Caki2 (cell line): ENCODE measurements at regions not wholly inside any gene's neighbourhood (a gene's known extent, or its start where the extent isn't known, plus 50 kb on each side); places are given as distances from the start of the nearest gene placed in this dataset.

Experiments
- DNase-seq: peaks from one replicate; pipeline ENCODE4 v3.0.0-alpha.2; 2015; ENCODE audit warnings: low read depth
- in situ Hi-C: cut with HindIII; loops from 2 replicates; pipeline ENCODE4 v1.10.0; 2016; ENCODE audit warnings: low sequenced_read_pairs, low pct_unique_long_range_greater_than_20kb, mixed read lengths

- in situ Hi-C loops: no loop called here
Observed at GRCh38 chr2:150109912-150110311, 377.6 kb downstream of the RND3 start.

GRCh38 chr2:150109028-150109427 is 378.4 kb downstream of the RND3 start:
- no peak for DNase-seq
- in situ Hi-C loops: no loop called here

More at GRCh38 chr2:150109912-150110311, 377.6 kb downstream of the RND3 start:
- no peak for DNase-seq

GRCh38 chr2:150107816-150108215 is 379.7 kb downstream of the RND3 start:
- in situ Hi-C loops: no loop called here
- DNase-seq: no peak

- DNase-seq: no peak
- in situ Hi-C loops: no loop called here
Observed at GRCh38 chr2:150107170-150107569, 380.3 kb downstream of the RND3 start.

- no peak for DNase-seq
- in situ Hi-C loops: no loop called here
Observed at GRCh38 chr2:150101947-150102346, 385.5 kb downstream of the RND3 start.

GRCh38 chr2:150100834-150101233 is 386.6 kb downstream of the RND3 start:
- in situ Hi-C loops: no loop called here
- no peak for DNase-seq

- DNase-seq: no peak
- in situ Hi-C loops: no loop called here
Observed at GRCh38 chr2:150100336-150100735, 387.1 kb downstream of the RND3 start.

- in situ Hi-C loops: no loop called here
- DNase-seq: no peak
Observed at GRCh38 chr2:150099805-150100204, 387.7 kb downstream of the RND3 start.

GRCh38 chr2:150097901-150098531 is 389.5 kb downstream of the RND3 start:
- no peak for DNase-seq
- in situ Hi-C loops: no loop called here

GRCh38 chr2:150097402-150097801 is 390.1 kb downstream of the RND3 start:
- in situ Hi-C loops: no loop called here
- DNase-seq: no peak

GRCh38 chr2:150095361-150096095 is 391.9 kb downstream of the RND3 start:
- in situ Hi-C loops: no loop called here

GRCh38 chr2:150091846-150092245 is 395.6 kb downstream of the RND3 start:
- no peak for DNase-seq
- in situ Hi-C loops: no loop called here

More at GRCh38 chr2:150095361-150096095, 391.9 kb downstream of the RND3 start:
- no peak for DNase-seq

GRCh38 chr2:150090031-150090430 is 397.4 kb downstream of the RND3 start:
- in situ Hi-C loops: no loop called here
- DNase-seq: no peak

GRCh38 chr2:150088538-150088937 is 398.9 kb downstream of the RND3 start:
- in situ Hi-C loops: no loop called here
- no peak for DNase-seq

GRCh38 chr2:150085478-150085877 is 402.0 kb downstream of the RND3 start:
- no peak for DNase-seq
- in situ Hi-C loops: no loop called here

GRCh38 chr2:150081775-150082481 is 405.5 kb downstream of the RND3 start:
- no peak for DNase-seq
- in situ Hi-C loops: no loop called here

- in situ Hi-C loops: no loop called here
- DNase-seq: no peak
Observed at GRCh38 chr2:150076281-150076680, 411.2 kb downstream of the RND3 start.

GRCh38 chr2:150075831-150076230 is 411.6 kb downstream of the RND3 start:
- in situ Hi-C loops: no loop called here
- DNase-seq: no peak

GRCh38 chr2:150066490-150066889 is 421.0 kb downstream of the RND3 start:
- in situ Hi-C loops: no loop called here
- no peak for DNase-seq
